ENCODE measurements at regions not wholly inside any gene's neighbourhood (a gene's known extent, or its start where the extent isn't known, plus 50 kb on each side); places are given as distances from the start of the nearest gene placed in this dataset.
"Not testable (repeated sequence)": the region's sequence is repeated elsewhere in the genome, so short reads cannot be mapped to it uniquely, and the experiment has no call there.

GRCh38 chr3:30320392-30320791 is 286.0 kb upstream of the TGFBR2 start:
- H2BK12ac ChIP-seq (ENCODE audit: low read length in 2 of 2): no peak overlapping the region
- no peak overlapping the region for H2BK120ac ChIP-seq (ENCODE audit: low read depth, low read length)
- no peak overlapping the region for H3K27ac ChIP-seq (ENCODE audit: low read length, poor library complexity, severe bottlenecking)
- H2BK15ac ChIP-seq (ENCODE audit: low read depth, poor library complexity, severe bottlenecking): no peak overlapping the region
- H3K36me3 ChIP-seq (ENCODE audit: control insufficient read depth in 1 of 2, insufficient read depth in 2 of 2, low read depth in 1 of 2, low read length in 2 of 2): no peaks in the 10 kb centered on the region
- no peak overlapping the region for H4K8ac ChIP-seq (ENCODE audit: low read length)
- no CpG with 5 or more reads among the region's 1 CpG for WGBS
- no peak overlapping the region for H3K4me3 ChIP-seq (ENCODE audit: insufficient read depth in 1 of 2, low read depth in 1 of 2, low read length in 2 of 2)
- no peak overlapping the region for H3K4me2 ChIP-seq (ENCODE audit: low read length, poor library complexity, severe bottlenecking)
- H3K14ac ChIP-seq (ENCODE audit: low read length in 2 of 2): no peak overlapping the region
- no peak overlapping the region for H2BK5ac ChIP-seq (ENCODE audit: low read depth, low read length, poor library complexity, severe bottlenecking)
- H3K23ac ChIP-seq (ENCODE audit: low read length in 2 of 2): no peak overlapping the region
- peak overlapping the region; percentile 72 for H2AK5ac ChIP-seq (ENCODE audit: low read length, severe bottlenecking)
- DNase-seq: no peak
- no peak overlapping the region for H4K91ac ChIP-seq (ENCODE audit: low read length)
- H3K4me1 ChIP-seq (ENCODE audit: control insufficient read depth, insufficient read depth, low read depth, low read length): peaks cover 1% of the 10 kb centered on the region
- no peaks in the 10 kb centered on the region for H3K27me3 ChIP-seq (ENCODE audit: control insufficient read depth in 1 of 2, insufficient read depth in 1 of 2, low read length in 2 of 2)
- no peaks in the 10 kb centered on the region for H3K79me1 ChIP-seq (replicated peaks; ENCODE audit: low read length, poor library complexity, severe bottlenecking)
- H3K18ac ChIP-seq (ENCODE audit: low read depth in 1 of 2, low read length in 2 of 2): no peak overlapping the region
- H2AFZ ChIP-seq (ENCODE audit: low read depth, low read length): no peak overlapping the region
- H3K4ac ChIP-seq (ENCODE audit: low read depth in 1 of 2, low read length in 2 of 2): no peak overlapping the region
- H3K9ac ChIP-seq (ENCODE audit: low read length): no peak overlapping the region
- H3K9me3 ChIP-seq (ENCODE audit: control insufficient read depth, low read length): peaks cover 8% of the 10 kb centered on the region

GRCh38 chr3:30321065-30321464 is 285.3 kb upstream of the TGFBR2 start:
- peaks cover 1% of the 10 kb centered on the region for H3K4me1 ChIP-seq (ENCODE audit: control insufficient read depth, insufficient read depth, low read depth, low read length)
- WGBS: 83% methylated on average over 2 of the region's 2 CpGs

GRCh38 chr3:30323649-30324048 is 282.8 kb upstream of the TGFBR2 start:
- not testable (repeated sequence) for H3K4me3 ChIP-seq (ENCODE audit: insufficient read depth in 1 of 2, low read depth in 1 of 2, low read length in 2 of 2); H3K14ac ChIP-seq (ENCODE audit: low read length in 2 of 2); H3K4me1 ChIP-seq (ENCODE audit: control insufficient read depth, insufficient read depth, low read depth, low read length); H3K9ac ChIP-seq (ENCODE audit: low read length); H3K23ac ChIP-seq (ENCODE audit: low read length in 2 of 2); H3K4ac ChIP-seq (ENCODE audit: low read depth in 1 of 2, low read length in 2 of 2); H4K8ac ChIP-seq (ENCODE audit: low read length); H3K79me1 ChIP-seq (replicated peaks; ENCODE audit: low read length, poor library complexity, severe bottlenecking); H2AK5ac ChIP-seq (ENCODE audit: low read length, severe bottlenecking); H3K27me3 ChIP-seq (ENCODE audit: control insufficient read depth in 1 of 2, insufficient read depth in 1 of 2, low read length in 2 of 2); H3K27ac ChIP-seq (ENCODE audit: low read length, poor library complexity, severe bottlenecking); H2AFZ ChIP-seq (ENCODE audit: low read depth, low read length); H2BK12ac ChIP-seq (ENCODE audit: low read length in 2 of 2); H3K4me2 ChIP-seq (ENCODE audit: low read length, poor library complexity, severe bottlenecking); DNase-seq; H4K91ac ChIP-seq (ENCODE audit: low read length); H3K9me3 ChIP-seq (ENCODE audit: control insufficient read depth, low read length); H2BK120ac ChIP-seq (ENCODE audit: low read depth, low read length); H3K36me3 ChIP-seq (ENCODE audit: control insufficient read depth in 1 of 2, insufficient read depth in 2 of 2, low read depth in 1 of 2, low read length in 2 of 2); H2BK5ac ChIP-seq (ENCODE audit: low read depth, low read length, poor library complexity, severe bottlenecking); H3K18ac ChIP-seq (ENCODE audit: low read depth in 1 of 2, low read length in 2 of 2); H2BK15ac ChIP-seq (ENCODE audit: low read depth, poor library complexity, severe bottlenecking)
- no CpG with 5 or more reads among the region's 1 CpG for WGBS

More at GRCh38 chr3:30321065-30321464, 285.3 kb upstream of the TGFBR2 start:
- no peak overlapping the region for H3K14ac ChIP-seq (ENCODE audit: low read length in 2 of 2)
- H3K23ac ChIP-seq (ENCODE audit: low read length in 2 of 2): no peak overlapping the region
- no peaks in the 10 kb centered on the region for H3K36me3 ChIP-seq (ENCODE audit: control insufficient read depth in 1 of 2, insufficient read depth in 2 of 2, low read depth in 1 of 2, low read length in 2 of 2)
- H2BK5ac ChIP-seq (ENCODE audit: low read depth, low read length, poor library complexity, severe bottlenecking): no peak overlapping the region
- no peaks in the 10 kb centered on the region for H3K27me3 ChIP-seq (ENCODE audit: control insufficient read depth in 1 of 2, insufficient read depth in 1 of 2, low read length in 2 of 2)
- H4K91ac ChIP-seq (ENCODE audit: low read length): no peak overlapping the region
- H2BK120ac ChIP-seq (ENCODE audit: low read depth, low read length): no peak overlapping the region
- DNase-seq: no peak
- no peak overlapping the region for H3K9ac ChIP-seq (ENCODE audit: low read length)
- H3K4me3 ChIP-seq (ENCODE audit: insufficient read depth in 1 of 2, low read depth in 1 of 2, low read length in 2 of 2): no peak overlapping the region
- peaks cover 8% of the 10 kb centered on the region for H3K9me3 ChIP-seq (ENCODE audit: control insufficient read depth, low read length)
- H2AFZ ChIP-seq (ENCODE audit: low read depth, low read length): no peak overlapping the region
- no peak overlapping the region for H2BK12ac ChIP-seq (ENCODE audit: low read length in 2 of 2)
- no peaks in the 10 kb centered on the region for H3K79me1 ChIP-seq (replicated peaks; ENCODE audit: low read length, poor library complexity, severe bottlenecking)
- H2AK5ac ChIP-seq (ENCODE audit: low read length, severe bottlenecking): no peak overlapping the region
- H3K27ac ChIP-seq (ENCODE audit: low read length, poor library complexity, severe bottlenecking): no peak overlapping the region
- H3K4me2 ChIP-seq (ENCODE audit: low read length, poor library complexity, severe bottlenecking): no peak overlapping the region
- H2BK15ac ChIP-seq (ENCODE audit: low read depth, poor library complexity, severe bottlenecking): no peak overlapping the region
- H4K8ac ChIP-seq (ENCODE audit: low read length): no peak overlapping the region
- H3K18ac ChIP-seq (ENCODE audit: low read depth in 1 of 2, low read length in 2 of 2): no peak overlapping the region
- H3K4ac ChIP-seq (ENCODE audit: low read depth in 1 of 2, low read length in 2 of 2): no peak overlapping the region

- Histone ChIP-seq H3K27ac (ENCODE audit: low read length, poor library complexity, severe bottlenecking) (peak overlapping the region; percentile 58), H3K9ac (ENCODE audit: low read length) (peak overlapping the region; percentile 45), H4K91ac (ENCODE audit: low read length) (no peak overlapping the region), H4K8ac (ENCODE audit: low read length) (no peak overlapping the region), H2BK12ac (ENCODE audit: low read length in 2 of 2) (no peak overlapping the region), H2BK120ac (ENCODE audit: low read depth, low read length) (no peak overlapping the region), H3K79me1 (replicated peaks; ENCODE audit: low read length, poor library complexity, severe bottlenecking) (no peaks in the 10 kb centered on the region), H2BK5ac (ENCODE audit: low read depth, low read length, poor library complexity, severe bottlenecking) (no peak overlapping the region), H3K18ac (ENCODE audit: low read depth in 1 of 2, low read length in 2 of 2) (no peak overlapping the region), H3K36me3 (ENCODE audit: control insufficient read depth in 1 of 2, insufficient read depth in 2 of 2, low read depth in 1 of 2, low read length in 2 of 2) (no peaks in the 10 kb centered on the region), H3K27me3 (ENCODE audit: control insufficient read depth in 1 of 2, insufficient read depth in 1 of 2, low read length in 2 of 2) (no peaks in the 10 kb centered on the region), H2AK5ac (ENCODE audit: low read length, severe bottlenecking) (no peak overlapping the region), H3K4me1 (ENCODE audit: control insufficient read depth, insufficient read depth, low read depth, low read length) (peaks cover 1% of the 10 kb centered on the region), H3K4me2 (ENCODE audit: low read length, poor library complexity, severe bottlenecking) (no peak overlapping the region), H2AFZ (ENCODE audit: low read depth, low read length) (no peak overlapping the region), H3K14ac (ENCODE audit: low read length in 2 of 2) (no peak overlapping the region), H3K4me3 (ENCODE audit: insufficient read depth in 1 of 2, low read depth in 1 of 2, low read length in 2 of 2) (no peak overlapping the region), H3K23ac (ENCODE audit: low read length in 2 of 2) (no peak overlapping the region), H3K9me3 (ENCODE audit: control insufficient read depth, low read length) (peaks cover 8% of the 10 kb centered on the region), H2BK15ac (ENCODE audit: low read depth, poor library complexity, severe bottlenecking) (no peak overlapping the region), H3K4ac (ENCODE audit: low read depth in 1 of 2, low read length in 2 of 2) (no peak overlapping the region)
- DNase-seq: peak; percentile 22
- WGBS: no CpG with 5 or more reads among the region's 1 CpG
Observed at GRCh38 chr3:30324587-30324986, 281.8 kb upstream of the TGFBR2 start.
